ENCODE measurements at regions not wholly inside any gene's neighbourhood (a gene's known extent, or its start where the extent isn't known, plus 50 kb on each side); places are given as distances from the start of the nearest gene placed in this dataset.

- no peak for DNase-seq (ENCODE audit: low read depth)
- no peak for TF ChIP-seq CTCF (IDR thresholded peaks at IDR 0.05; ENCODE audit: low read depth, low read length, missing control alignments)
- H3K4me3 ChIP-seq (ENCODE audit: low read depth, low read length): no peak overlapping the region
These were observed 80.1 kb upstream of the TLR4 start for GRCh38 chr9:117624106-117624505.

- no peak for DNase-seq (ENCODE audit: low read depth)
- H3K4me3 ChIP-seq (ENCODE audit: low read depth, low read length): no peak overlapping the region
- no peak for TF ChIP-seq CTCF (IDR thresholded peaks at IDR 0.05; ENCODE audit: low read depth, low read length, missing control alignments)
These were observed 81.9 kb upstream of the TLR4 start for GRCh38 chr9:117622347-117622746.

GRCh38 chr9:117616431-117616831 lies 87.8 kb upstream of the TLR4 start:
- DNase-seq (ENCODE audit: low read depth): no peak
- no peak overlapping the region for H3K4me3 ChIP-seq (ENCODE audit: low read depth, low read length)
- TF ChIP-seq CTCF (IDR thresholded peaks at IDR 0.05; ENCODE audit: low read depth, low read length, missing control alignments): no peak

GRCh38 chr9:117612317-117612716 lies 91.9 kb upstream of the TLR4 start:
- no peak for TF ChIP-seq CTCF (IDR thresholded peaks at IDR 0.05; ENCODE audit: low read depth, low read length, missing control alignments)

GRCh38 chr9:117597977-117598376 lies 106.2 kb upstream of the TLR4 start:
- DNase-seq (ENCODE audit: low read depth): no peak
- TF ChIP-seq CTCF (IDR thresholded peaks at IDR 0.05; ENCODE audit: low read depth, low read length, missing control alignments): no peak
- no peak overlapping the region for H3K4me3 ChIP-seq (ENCODE audit: low read depth, low read length)

More at GRCh38 chr9:117612317-117612716, 91.9 kb upstream of the TLR4 start:
- no peak overlapping the region for H3K4me3 ChIP-seq (ENCODE audit: low read depth, low read length)
- no peak for DNase-seq (ENCODE audit: low read depth)

- TF ChIP-seq CTCF (IDR thresholded peaks at IDR 0.05; ENCODE audit: low read depth, low read length, missing control alignments): no peak
- no peak overlapping the region for H3K4me3 ChIP-seq (ENCODE audit: low read depth, low read length)
- DNase-seq (ENCODE audit: low read depth): no peak
These were observed 107.5 kb upstream of the TLR4 start for GRCh38 chr9:117596678-117597077.

- no peak overlapping the region for H3K4me3 ChIP-seq (ENCODE audit: low read depth, low read length)
- DNase-seq (ENCODE audit: low read depth): no peak
- TF ChIP-seq CTCF (IDR thresholded peaks at IDR 0.05; ENCODE audit: low read depth, low read length, missing control alignments): no peak
These were observed 108.6 kb upstream of the TLR4 start for GRCh38 chr9:117595650-117596049.

All from GM12864 (cell line).